K562 (cell line): ENCODE measurements at regions not wholly inside any gene's neighbourhood (a gene's known extent, or its start where the extent isn't known, plus 50 kb on each side); places are given as distances from the start of the nearest gene placed in this dataset.

ENCODE experiments used
- ATAC-seq: fragments of 200-7000 bp; cut with Tn5 transposase; 3 replicates; pipeline ENCODE4 v1.9.1; 2020; ENCODE audit warnings: moderate library complexity
- BruUV-seq: library from RNA; stranded (reverse); fragments of 400-500 nt; replicated peaks from 2 replicates; lab custom pipeline; 2021; lab: Mats Ljungman, UMichigan
- CTCF ChIA-PET: fragments of 300-600 bp; formaldehyde crosslinking; extraction: SDS; loops from one replicate; lab custom pipeline; 2021; ENCODE audit warnings: low intra/inter-chr PET ratio; lab: Yijun Ruan, JAX
- POLR2A ChIA-PET: fragments of 300-600, 350-650 bp; sonication (Branson Sonifier 250); formaldehyde crosslinking; extraction: SDS; loops from one replicate; lab custom pipeline; 2021; ENCODE audit warnings: antibody characterized with exemption, inconsistent platforms; lab: Yijun Ruan, JAX
- DNase-seq, 4 experiments: peaks; one replicate each; pipeline versions ENCODE4 v3.0.0 to v3.0.0-alpha.2; 2011 to 2018; ENCODE audit warnings: low spot score in 3 of 4, mixed read lengths in 3 of 4; ENCODE audit errors: extremely low read depth in 1 of 4
- FAIRE-seq: peaks from 2 replicates; lab custom pipeline; 2011; peaks lifted over from hg19 to GRCh38; lab: Jason Lieb, UNC
- H2AFZ ChIP-seq: 2 replicates; pipeline ENCODE4 v1.6.0; 2011; ENCODE audit warnings: low read depth, low read length, control low read depth, inconsistent platforms
- H3K27ac ChIP-seq: fragments of 200-600 bp; 3 replicates; pipeline ENCODE4 v1.8.0; 2011; ENCODE audit warnings: low read depth, mild to moderate bottlenecking, control low read depth, inconsistent platforms, low read length, moderate library complexity, mixed read lengths; ENCODE audit errors: extremely low read depth
- H3K27me3 ChIP-seq, 2 experiments: fragments of 300-600 bp in 1 of 2; 2 replicates in 1 of 2; 3 replicates in 1 of 2; pipeline versions ENCODE4 v1.6.0 to v1.8.0; 2011; ENCODE audit warnings: inconsistent platforms in 2 of 2, low read length in 2 of 2, mild to moderate bottlenecking in 1 of 2, mixed read lengths in 1 of 2, moderate library complexity in 1 of 2; ENCODE audit not compliant: control insufficient read depth in 2 of 2, insufficient read depth in 2 of 2
- H3K36me3 ChIP-seq: fragments of 300-600 bp; 3 replicates; pipeline ENCODE4 v1.8.0; 2011; ENCODE audit warnings: mild to moderate bottlenecking, low read length, inconsistent platforms; ENCODE audit not compliant: control insufficient read depth, insufficient read depth
- H3K4me1 ChIP-seq, 2 experiments: fragments of 200-600 bp in 1 of 2; replicated peaks in 1 of 2; 2 replicates in 1 of 2; 3 replicates in 1 of 2; pipeline versions ENCODE4 v1.5.1 to v1.8.0; 2011; ENCODE audit warnings: inconsistent platforms in 2 of 2, low read length in 2 of 2, mild to moderate bottlenecking in 1 of 2, mixed read lengths in 1 of 2, moderate library complexity in 1 of 2; ENCODE audit not compliant: control insufficient read depth in 2 of 2, insufficient read depth in 2 of 2
- H3K4me2 ChIP-seq: 2 replicates; pipeline ENCODE4 v1.6.1; 2011; ENCODE audit warnings: low read length, control low read depth, inconsistent platforms, mixed read lengths; ENCODE audit not compliant: insufficient read depth
- H3K4me3 ChIP-seq: fragments of 200-600 bp; sonication (generic), shearing (Covaris generic); 2 replicates; pipeline ENCODE4 v1.5.1; 2016; ENCODE audit warnings: control low read depth, inconsistent platforms
- H3K79me2 ChIP-seq: fragments of 200-600 bp; 3 replicates; pipeline ENCODE4 v1.8.0; 2011; ENCODE audit warnings: low read length, inconsistent platforms; ENCODE audit not compliant: control insufficient read depth, insufficient read depth
- H3K9ac ChIP-seq, 2 experiments: 2 replicates each; pipeline versions ENCODE4 v1.6.0 to v1.6.1; 2011; ENCODE audit warnings: low read depth in 2 of 2, low read length in 2 of 2, control low read depth in 1 of 2, inconsistent platforms in 1 of 2, mild to moderate bottlenecking in 1 of 2, mixed read lengths in 1 of 2; ENCODE audit not compliant: insufficient read depth in 1 of 2
- H3K9me1 ChIP-seq: one replicate; pipeline ENCODE4 v1.6.0; 2011; ENCODE audit warnings: inconsistent platforms, mild to moderate bottlenecking, low read length, moderate library complexity; ENCODE audit not compliant: control insufficient read depth, insufficient read depth
- H3K9me3 ChIP-seq: replicated peaks from 2 replicates; pipeline ENCODE4 v1.5.1; 2011; ENCODE audit warnings: low read depth, low read length, inconsistent platforms; ENCODE audit not compliant: control insufficient read depth, insufficient read depth
- H4K20me1 ChIP-seq: replicated peaks from 2 replicates; pipeline ENCODE4 v1.6.1; 2011; ENCODE audit warnings: low read length, inconsistent platforms, mixed read lengths; ENCODE audit not compliant: control insufficient read depth, insufficient read depth
- CEBPZ ChIP-seq: fragments of 150-350 bp; IDR thresholded peaks from 2 replicates; pipeline ENCODE4 v1.6.1; 2014; ENCODE audit warnings: low read depth, mild to moderate bottlenecking, low read length, borderline replicate concordance
- E4F1 ChIP-seq: fragments of 250-450 bp; sonication (Bioruptor Pico); IDR thresholded peaks from 2 replicates; pipeline ENCODE4 v1.5.0; 2021; ENCODE audit warnings: mild to moderate bottlenecking, borderline replicate concordance
- ELF4 ChIP-seq: fragments of 450-650 bp; formaldehyde crosslinking; IDR thresholded peaks from 2 replicates; pipeline ENCODE4 v1.4.0; 2022; ENCODE audit warnings: missing genetic modification characterization
- EP400 ChIP-seq: fragments of 450-650 bp; IDR thresholded peaks from 2 replicates; pipeline ENCODE4 v1.6.1; 2017; ENCODE audit warnings: antibody characterized with exemption, mild to moderate bottlenecking, moderate library complexity
- FOXA3 ChIP-seq, 2 experiments: fragments of 450-650 bp in 1 of 2; sonication (generic) in 1 of 2; formaldehyde crosslinking; IDR thresholded peaks in 1 of 2; conservative IDR thresholded peaks in 1 of 2; 2 replicates each; pipeline versions ENCODE4 v1.4.0 to v1.8.0; 2020 to 2022; ENCODE audit warnings: mild to moderate bottlenecking in 2 of 2, missing genetic modification reagents in 1 of 2
- MXD1 ChIP-seq: fragments of 250-450 bp; sonication (Bioruptor Pico); IDR thresholded peaks from 2 replicates; pipeline ENCODE4 v1.8.0; 2021; ENCODE audit warnings: borderline replicate concordance, mild to moderate bottlenecking, moderate library complexity; ENCODE audit not compliant: poor library complexity, severe bottlenecking
- SMC3 ChIP-seq: conservative IDR thresholded peaks from 2 replicates; pipeline ENCODE4 v1.6.1; 2011; ENCODE audit warnings: low read depth, low read length, improper control_type of control experiment; ENCODE audit not compliant: insufficient read depth
- ZBTB9 ChIP-seq: fragments of 450-650 bp; formaldehyde crosslinking; IDR thresholded peaks from 2 replicates; pipeline ENCODE4 v1.4.0; 2020; ENCODE audit warnings: mild to moderate bottlenecking, moderate library complexity
- ZNF408 ChIP-seq: fragments of 250-450 bp; sonication (Bioruptor Pico); IDR thresholded peaks from 2 replicates; pipeline ENCODE4 v1.4.0; 2020; ENCODE audit warnings: low read depth, mild to moderate bottlenecking, moderate library complexity
- WGBS: fragments of 100-300 bp; shearing (Covaris generic); methylation state at CpG from one replicate; pipeline ENCODE4 v1.1.6; 2016; ENCODE audit warnings: low coverage, mixed read lengths; ENCODE audit not compliant: insufficient coverage; ENCODE audit errors: missing lambda C conversion rate; 5-methylcytosine and 5-hydroxymethylcytosine counted together
- in situ Hi-C: fragments of 300-500 bp; cut with MboI; formaldehyde crosslinking; loops from 4 replicates; pipeline ENCODE4 v1.15.0; 2018; ENCODE audit warnings: inconsistent platforms, mixed read lengths
- intact Hi-C: fragments of 100-400 bp; cut with micrococcal nuclease; formaldehyde crosslinking; loops from 2 replicates; pipeline ENCODE4 v1.14.2; 2022
- TF ChIP-seq, protein P1 (sequence below): sonication (generic); formaldehyde crosslinking; IDR thresholded peaks from 2 replicates; pipeline ENCODE4 v1.8.1; 2022; ENCODE audit warnings: missing genetic modification reagents
- TF ChIP-seq, protein P2 (sequence below): sonication (generic); formaldehyde crosslinking; IDR thresholded peaks from 2 replicates; pipeline ENCODE4 v1.8.0; 2022; ENCODE audit warnings: missing genetic modification reagents, mild to moderate bottlenecking, moderate library complexity, borderline replicate concordance

DNA sequence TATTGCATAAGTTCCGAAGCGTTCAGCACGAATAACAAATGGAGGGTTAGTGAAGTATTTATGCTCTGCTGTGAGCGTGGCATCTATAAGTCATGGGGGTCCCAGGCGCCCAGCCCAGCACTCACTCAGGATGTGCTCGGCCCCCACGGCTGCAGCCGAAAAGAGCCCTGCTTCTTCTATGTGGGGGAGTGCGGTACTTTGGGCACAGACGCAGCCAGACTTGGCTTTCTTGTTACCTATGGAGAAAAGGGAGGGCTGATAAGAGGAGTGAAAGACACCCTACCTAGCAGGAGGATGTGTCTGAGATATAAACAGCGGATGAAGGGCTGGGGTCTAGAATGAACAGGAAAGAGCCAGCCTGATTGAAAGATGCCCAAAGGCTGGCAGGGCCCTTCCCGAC lies 51.4 kb downstream of the MRPL36 start:
- FAIRE-seq: no peak
- ATAC-seq: no peak
- Histone ChIP-seq H3K27me3 (peaks cover 69 to 96% of the 10 kb centered on the region in 2 experiments; a peak in 4 of 5 replicates), H3K9me1 (no peaks in the 10 kb centered on the region), H3K4me1 (peaks cover 0 to 15% of the 10 kb centered on the region in 2 experiments; a peak in 2 of 5 replicates), H3K79me2 (no peaks in the 10 kb centered on the region), H3K27ac (no peak overlapping the region), H2AFZ (no peak overlapping the region), H3K4me3 (no peak overlapping the region), H3K36me3 (no peaks in the 10 kb centered on the region), H4K20me1 (0 out of 2 replicates have a peak, but pooled peaks cover 2% of the 10 kb centered on the region), H3K9me3 (no peaks in the 10 kb centered on the region), H3K9ac (no peak overlapping the region), H3K4me2 (no peak overlapping the region)
- 1% methylated on average over 12 of the region's 12 CpGs for WGBS
- no TSS peak for BruUV-seq
- ChIA-PET POLR2A (interaction anchor here (0.7 kb wide), 1 partner anchor 90 kb away, joined by 3 read pairs; no protein-coding TSS in a partner anchor), CTCF (no interaction called here)
- intact Hi-C loops (no loop called here), in situ Hi-C loops (loop anchor here (10.0 kb wide), 1 partner anchor 287 kb away; no protein-coding TSS in a partner anchor)
- DNase-seq: no peak
- TF ChIP-seq, protein P1, sequence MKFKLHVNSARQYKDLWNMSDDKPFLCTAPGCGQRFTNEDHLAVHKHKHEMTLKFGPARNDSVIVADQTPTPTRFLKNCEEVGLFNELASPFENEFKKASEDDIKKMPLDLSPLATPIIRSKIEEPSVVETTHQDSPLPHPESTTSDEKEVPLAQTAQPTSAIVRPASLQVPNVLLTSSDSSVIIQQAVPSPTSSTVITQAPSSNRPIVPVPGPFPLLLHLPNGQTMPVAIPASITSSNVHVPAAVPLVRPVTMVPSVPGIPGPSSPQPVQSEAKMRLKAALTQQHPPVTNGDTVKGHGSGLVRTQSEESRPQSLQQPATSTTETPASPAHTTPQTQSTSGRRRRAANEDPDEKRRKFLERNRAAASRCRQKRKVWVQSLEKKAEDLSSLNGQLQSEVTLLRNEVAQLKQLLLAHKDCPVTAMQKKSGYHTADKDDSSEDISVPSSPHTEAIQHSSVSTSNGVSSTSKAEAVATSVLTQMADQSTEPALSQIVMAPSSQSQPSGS: no peak
- no peak for TF ChIP-seq ZNF408 (CRISPR knock-in tag)
- TF ChIP-seq CEBPZ: no peak
- no peak for TF ChIP-seq E4F1 (CRISPR knock-in tag)
- no peak for TF ChIP-seq EP400
- TF ChIP-seq, protein P2, sequence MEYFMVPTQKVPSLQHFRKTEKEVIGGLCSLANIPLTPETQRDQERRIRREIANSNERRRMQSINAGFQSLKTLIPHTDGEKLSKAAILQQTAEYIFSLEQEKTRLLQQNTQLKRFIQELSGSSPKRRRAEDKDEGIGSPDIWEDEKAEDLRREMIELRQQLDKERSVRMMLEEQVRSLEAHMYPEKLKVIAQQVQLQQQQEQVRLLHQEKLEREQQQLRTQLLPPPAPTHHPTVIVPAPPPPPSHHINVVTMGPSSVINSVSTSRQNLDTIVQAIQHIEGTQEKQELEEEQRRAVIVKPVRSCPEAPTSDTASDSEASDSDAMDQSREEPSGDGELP (CRISPR knock-in tag): no peak
- TF ChIP-seq MXD1 (CRISPR knock-in tag): no peak
- no peak for TF ChIP-seq SMC3
- no peak for TF ChIP-seq FOXA3 (CRISPR knock-in tag; conservative IDR thresholded peaks at IDR 0.05 in 1 of 2, IDR thresholded peaks at IDR 0.05 in 1 of 2)
- no peak for TF ChIP-seq ELF4
- TF ChIP-seq ZBTB9: no peak
